Activated T-helper 1 cell treated with Interleukin-2 at 50 U/mL for 16 hours (primary cell): ENCODE measurements at regions not wholly inside any gene's neighbourhood (a gene's known extent, or its start where the extent isn't known, plus 50 kb on each side); places are given as distances from the start of the nearest gene placed in this dataset.

Source experiments
- DNase-seq: peaks from one replicate; pipeline ENCODE4 v3.0.0-alpha.2; 2020; ENCODE audit warnings: low read depth

- no peak for DNase-seq
These were observed 333.6 kb downstream of the NPHP4 start for GRCh38 chr1:5658340-5659316.

GRCh38 chr1:5651964-5652821 is 340.0 kb downstream of the NPHP4 start:
- no peak for DNase-seq

GRCh38 chr1:5651473-5651872 is 340.8 kb downstream of the NPHP4 start:
- DNase-seq = no peak

- no peak for DNase-seq
These were observed 341.2 kb downstream of the NPHP4 start for GRCh38 chr1:5651027-5651410.

- DNase-seq = no peak
These were observed 341.8 kb downstream of the NPHP4 start for GRCh38 chr1:5650283-5651026.

GRCh38 chr1:5649795-5650194 is 342.4 kb downstream of the NPHP4 start:
- DNase-seq = no peak

- no peak for DNase-seq
These were observed 343.1 kb downstream of the NPHP4 start for GRCh38 chr1:5649166-5649551.

GRCh38 chr1:5648410-5649165 is 343.6 kb downstream of the NPHP4 start:
- DNase-seq = no peak

GRCh38 chr1:5647234-5647633 is 345.0 kb downstream of the NPHP4 start:
- DNase-seq = no peak

GRCh38 chr1:5646486-5647149 is 345.6 kb downstream of the NPHP4 start:
- DNase-seq = no peak

GRCh38 chr1:5645929-5646328 is 346.3 kb downstream of the NPHP4 start:
- DNase-seq = no peak

GRCh38 chr1:5645135-5645399 is 347.2 kb downstream of the NPHP4 start:
- no peak for DNase-seq

GRCh38 chr1:5644281-5645134 is 347.7 kb downstream of the NPHP4 start:
- DNase-seq = no peak

GRCh38 chr1:5643360-5644107 is 348.7 kb downstream of the NPHP4 start:
- DNase-seq = no peak

GRCh38 chr1:5640845-5641244 is 351.4 kb downstream of the NPHP4 start:
- DNase-seq = no peak

- DNase-seq = no peak
These were observed 353.0 kb downstream of the NPHP4 start for GRCh38 chr1:5639106-5639722.

- DNase-seq = no peak
These were observed 353.6 kb downstream of the NPHP4 start for GRCh38 chr1:5638582-5638981.

GRCh38 chr1:5637171-5637570 is 355.1 kb downstream of the NPHP4 start:
- DNase-seq = no peak

- no peak for DNase-seq
These were observed 357.3 kb downstream of the NPHP4 start for GRCh38 chr1:5634893-5635292.
